GM21529 (cell line): ENCODE measurements at regions not wholly inside any gene's neighbourhood (a gene's known extent, or its start where the extent isn't known, plus 50 kb on each side); places are given as distances from the start of the nearest gene placed in this dataset.
"Not testable (repeated sequence)": the region's sequence is repeated elsewhere in the genome, so short reads cannot be mapped to it uniquely, and the experiment has no call there.

ENCODE experiments used
- ATAC-seq: cut with Tn5 transposase; IDR thresholded peaks from one replicate; pipeline ENCODE4 v1.9.1; 2021; ENCODE audit not compliant: unreplicated experiment

DNA sequence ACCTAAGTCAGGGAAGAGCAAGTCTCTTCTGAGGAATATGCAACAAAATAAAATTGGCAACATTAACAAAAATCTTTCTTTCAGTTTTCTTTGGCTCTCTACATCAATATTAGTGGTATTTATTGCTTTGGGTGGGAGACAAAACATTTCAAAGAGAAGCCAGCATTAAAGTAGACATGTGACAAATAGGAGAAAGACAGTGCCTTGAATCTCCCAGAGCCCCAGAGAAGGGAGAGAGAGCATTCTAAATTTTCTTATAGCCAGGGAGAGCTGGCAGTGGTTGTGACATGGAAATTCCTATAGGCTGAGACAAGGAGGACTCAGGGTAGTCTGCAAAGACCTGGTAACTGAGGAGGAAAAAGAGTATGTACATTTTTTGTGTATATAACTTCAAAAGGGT, 79.4 kb upstream of the NREP start:
- no peak for ATAC-seq

DNA sequence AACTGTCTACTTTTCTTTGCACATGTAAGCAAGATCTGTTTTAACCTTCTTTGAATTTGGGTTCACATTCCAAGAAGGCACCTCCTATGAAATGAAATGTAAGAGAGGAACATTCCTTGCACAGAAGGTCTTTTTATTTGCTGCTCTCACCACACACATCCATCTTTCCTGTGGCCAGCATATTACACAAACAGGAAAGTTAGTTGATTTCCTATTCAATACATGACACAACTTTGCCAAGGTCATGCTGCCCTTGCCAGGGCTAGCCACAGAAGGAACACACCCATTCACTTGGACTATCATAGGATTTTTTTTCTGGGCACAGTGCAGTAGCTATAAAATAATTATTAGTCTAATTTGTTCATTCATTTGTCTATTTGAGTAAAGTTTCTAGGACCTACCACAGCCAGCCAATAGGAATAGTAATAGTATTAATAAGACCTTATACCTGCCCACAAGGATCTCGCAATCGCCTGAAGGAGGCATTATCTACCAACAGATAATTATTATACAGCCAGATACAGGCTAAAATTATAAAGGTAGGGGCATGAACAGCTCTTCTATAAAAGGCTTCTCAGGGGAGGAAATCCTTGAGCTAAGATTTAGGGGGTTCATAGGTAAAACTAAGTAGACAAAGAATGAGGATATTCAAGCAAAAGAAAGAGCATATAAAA, 78.1 kb upstream of the NREP start:
- no peak for ATAC-seq

DNA sequence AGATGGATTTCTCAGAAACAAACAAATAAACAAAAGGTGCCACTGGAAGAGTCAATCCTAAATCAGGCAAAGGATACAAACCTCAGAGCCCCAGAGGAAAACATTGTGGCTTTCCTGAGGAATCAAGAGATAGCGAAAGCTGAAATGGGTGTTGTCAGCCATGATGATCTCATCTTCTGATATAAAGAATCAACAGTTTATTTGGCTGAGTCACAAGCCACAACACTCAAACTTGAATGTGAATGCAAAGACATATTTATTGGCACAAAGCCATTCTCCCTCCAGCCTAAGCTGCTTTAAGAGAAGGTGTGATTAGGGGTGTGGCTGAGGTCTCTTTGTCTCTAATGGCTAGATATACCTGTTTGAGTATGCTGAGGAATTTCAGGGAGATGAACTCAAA, 73.3 kb upstream of the NREP start:
- ATAC-seq, result no peak

DNA sequence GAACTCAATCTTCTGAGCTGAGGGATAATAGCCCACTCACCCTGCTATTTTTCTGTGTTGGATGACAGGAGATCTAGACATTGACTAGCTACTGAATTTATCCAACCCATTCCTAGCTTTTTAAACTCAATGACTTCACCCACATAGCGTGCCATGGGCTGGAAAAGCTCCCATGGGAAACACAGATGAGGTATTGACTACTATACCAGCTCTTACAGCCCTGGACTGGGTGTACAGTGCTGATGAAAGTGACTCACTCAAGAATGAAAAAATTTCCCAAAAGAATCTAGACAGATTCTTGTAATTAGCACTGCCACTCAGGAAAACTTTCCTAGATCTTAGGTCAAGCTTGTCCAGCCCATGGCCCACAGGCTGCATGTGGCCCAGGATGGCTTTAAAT, 72.7 kb upstream of the NREP start:
- no peak for ATAC-seq

GRCh38 chr5:111826064-111826463, 69.1 kb upstream of the NREP start:
- ATAC-seq, result no peak

DNA sequence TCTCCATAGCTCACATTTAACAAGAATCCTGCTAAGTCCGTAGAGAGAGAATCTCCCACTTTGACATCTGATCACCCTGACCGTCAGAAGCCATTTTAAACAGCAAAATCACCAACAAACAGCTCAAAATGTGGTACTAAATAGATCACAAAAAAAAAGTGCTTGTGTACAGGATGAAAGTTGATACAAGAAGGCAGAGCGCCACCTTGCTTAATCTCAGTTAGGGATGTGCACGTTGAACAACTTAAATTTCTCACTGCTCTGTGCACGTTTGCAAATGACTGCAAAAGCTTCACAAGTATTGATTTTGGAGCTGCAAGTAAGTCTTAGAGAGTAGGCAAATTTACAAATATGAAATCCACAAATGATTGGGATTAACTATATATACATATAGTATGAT, 63.1 kb upstream of the NREP start:
- ATAC-seq, result no peak

DNA sequence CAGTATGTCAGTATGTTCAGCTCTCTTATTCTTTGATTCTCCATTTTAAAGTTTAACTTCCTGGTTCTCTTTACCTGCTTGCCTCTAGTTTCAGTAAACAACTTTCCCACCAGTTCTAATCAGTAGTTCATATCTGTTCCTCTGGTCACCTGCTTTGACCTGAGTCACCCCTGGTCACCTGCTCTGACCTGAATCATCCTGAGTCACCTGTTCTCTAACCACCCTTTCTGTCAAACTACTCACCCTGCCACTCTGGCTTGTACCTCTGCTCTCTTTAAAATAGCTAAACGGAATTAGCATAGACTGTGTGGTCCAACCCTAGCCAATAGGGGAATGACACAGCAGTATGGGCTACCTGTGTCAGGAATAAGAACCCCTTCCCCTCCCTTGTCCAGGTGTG, 62.0 kb upstream of the NREP start:
- ATAC-seq, result not testable (repeated sequence)

GRCh38 chr5:111813537-111813936, 56.5 kb upstream of the NREP start:
- no peak for ATAC-seq

- ATAC-seq, result no peak
Measured at GRCh38 chr5:111810112-111810511, 53.1 kb upstream of the NREP start.
